Upper lobe of right lung (tissue), 1 donor: ENCODE measurements at regions not wholly inside any gene's neighbourhood (a gene's known extent, or its start where the extent isn't known, plus 50 kb on each side); places are given as distances from the start of the nearest gene placed in this dataset.
A peak's percentile ranks its signal among the peaks of the same experiment; 100 is the strongest.

ENCODE experiments used
- ATAC-seq: fragments of 200-7000 bp; cut with Tn5 transposase; one replicate; pipeline ENCODE4 v1.9.1; 2020; ENCODE audit warnings: mild to moderate bottlenecking, moderate library complexity
- DNase-seq: peaks from one replicate; pipeline ENCODE4 v3.0.0-alpha.2; 2020
- H3K27ac ChIP-seq: fragments of 200-600 bp; one replicate; pipeline ENCODE4 v1.8.0; 2022
- H3K27me3 ChIP-seq: fragments of 200-600 bp; one replicate; pipeline ENCODE4 v1.8.0; 2022; ENCODE audit warnings: mild to moderate bottlenecking
- H3K36me3 ChIP-seq: fragments of 200-600 bp; one replicate; pipeline ENCODE4 v1.8.0; 2022
- H3K4me1 ChIP-seq: fragments of 200-600 bp; one replicate; pipeline ENCODE4 v1.8.0; 2022
- H3K4me3 ChIP-seq: fragments of 200-600 bp; one replicate; pipeline ENCODE4 v1.8.0; 2022; ENCODE audit warnings: mild to moderate bottlenecking
- H3K9me3 ChIP-seq: fragments of 200-600 bp; one replicate; pipeline ENCODE4 v1.8.0; 2022
- intact Hi-C: fragments of 100-400 bp; cut with DNase I; formaldehyde crosslinking; loops from one replicate; pipeline ENCODE4 v1.11.0; 2022
- TF ChIP-seq, protein P1 (sequence below): fragments of 200-600 bp; IDR thresholded peaks from one replicate; pipeline ENCODE4 v1.8.0; 2022; ENCODE audit warnings: antibody characterized with exemption
- donor health status: DM: no; HTN: yes; CAD: no; lungs with severe emphysema.

DNA sequence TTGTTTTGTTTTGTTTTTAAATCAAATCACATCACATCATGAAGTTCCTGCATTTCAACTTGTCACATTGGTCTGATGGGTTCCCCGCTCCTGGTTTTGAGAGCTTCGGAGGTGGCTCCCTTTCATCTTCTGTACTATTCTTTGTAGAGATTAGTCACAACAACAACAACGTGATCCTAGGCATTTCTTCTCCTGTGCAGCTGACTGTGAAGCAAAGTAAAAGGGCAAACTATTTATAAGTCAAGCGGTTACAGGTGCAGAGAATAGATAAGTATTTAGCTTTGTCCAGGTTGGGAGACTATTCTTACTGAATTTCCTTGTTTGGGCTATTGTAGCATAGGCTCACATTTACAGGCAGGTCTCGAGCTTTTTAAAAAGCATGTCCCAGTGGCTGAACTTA, 197.7 kb upstream of the CDKN2B start:
- H3K4me1 ChIP-seq: peaks cover 4% of the 10 kb centered on the region
- H3K27ac ChIP-seq: no peak overlapping the region
- no peaks in the 10 kb centered on the region for H3K36me3 ChIP-seq
- TF ChIP-seq, protein P1, sequence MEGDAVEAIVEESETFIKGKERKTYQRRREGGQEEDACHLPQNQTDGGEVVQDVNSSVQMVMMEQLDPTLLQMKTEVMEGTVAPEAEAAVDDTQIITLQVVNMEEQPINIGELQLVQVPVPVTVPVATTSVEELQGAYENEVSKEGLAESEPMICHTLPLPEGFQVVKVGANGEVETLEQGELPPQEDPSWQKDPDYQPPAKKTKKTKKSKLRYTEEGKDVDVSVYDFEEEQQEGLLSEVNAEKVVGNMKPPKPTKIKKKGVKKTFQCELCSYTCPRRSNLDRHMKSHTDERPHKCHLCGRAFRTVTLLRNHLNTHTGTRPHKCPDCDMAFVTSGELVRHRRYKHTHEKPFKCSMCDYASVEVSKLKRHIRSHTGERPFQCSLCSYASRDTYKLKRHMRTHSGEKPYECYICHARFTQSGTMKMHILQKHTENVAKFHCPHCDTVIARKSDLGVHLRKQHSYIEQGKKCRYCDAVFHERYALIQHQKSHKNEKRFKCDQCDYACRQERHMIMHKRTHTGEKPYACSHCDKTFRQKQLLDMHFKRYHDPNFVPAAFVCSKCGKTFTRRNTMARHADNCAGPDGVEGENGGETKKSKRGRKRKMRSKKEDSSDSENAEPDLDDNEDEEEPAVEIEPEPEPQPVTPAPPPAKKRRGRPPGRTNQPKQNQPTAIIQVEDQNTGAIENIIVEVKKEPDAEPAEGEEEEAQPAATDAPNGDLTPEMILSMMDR: no peak
- ATAC-seq (no peak), DNase-seq (no peak)
- H3K4me3 ChIP-seq: no peak overlapping the region
- intact Hi-C loops: no loop called here
- H3K9me3 ChIP-seq: no peaks in the 10 kb centered on the region
- H3K27me3 ChIP-seq: no peaks in the 10 kb centered on the region

DNA sequence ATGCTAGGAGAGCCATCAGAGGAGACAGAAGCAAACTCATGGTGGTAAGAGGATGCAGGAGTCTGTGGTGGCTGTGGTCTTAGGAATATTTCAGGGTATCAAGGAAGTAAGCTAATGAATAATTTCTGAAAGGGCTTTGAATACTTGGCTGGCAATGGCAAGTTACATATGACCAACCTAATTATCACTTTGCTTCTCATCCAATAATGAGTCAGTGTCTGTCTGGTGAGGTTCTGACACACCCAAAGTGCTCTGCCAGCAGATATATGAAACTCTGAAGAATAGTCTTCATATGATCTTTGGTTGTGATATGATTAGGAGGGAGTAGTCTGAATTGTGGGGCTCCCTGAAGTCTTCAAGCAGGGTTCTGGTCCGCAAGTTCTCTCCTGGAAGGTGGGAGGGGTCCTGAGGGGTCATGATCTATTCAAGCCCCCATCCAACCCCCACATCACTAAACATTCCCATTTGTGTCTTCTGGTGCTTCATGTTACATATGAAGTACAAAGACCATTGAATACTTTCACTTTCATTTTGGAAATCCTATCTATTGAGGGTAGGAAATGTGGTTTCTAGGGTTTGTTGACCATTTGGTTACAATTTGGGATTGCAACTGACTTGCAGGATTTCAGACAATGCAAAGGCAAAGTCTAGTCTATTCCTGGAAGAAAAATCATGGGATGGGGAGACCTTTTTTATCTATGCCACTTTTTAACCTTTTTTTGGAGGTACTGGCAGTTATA, 199.9 kb upstream of the CDKN2B start:
- ATAC-seq (no peak), DNase-seq (no peak)
- TF ChIP-seq, protein P1: no peak
- peak overlapping the region; percentile 8 for H3K4me3 ChIP-seq
- no peaks in the 10 kb centered on the region for H3K36me3 ChIP-seq
- H3K9me3 ChIP-seq: no peaks in the 10 kb centered on the region
- peaks cover 9% of the 10 kb centered on the region for H3K4me1 ChIP-seq
- H3K27ac ChIP-seq: no peak overlapping the region
- H3K27me3 ChIP-seq: no peaks in the 10 kb centered on the region
- intact Hi-C loops: no loop called here

DNA sequence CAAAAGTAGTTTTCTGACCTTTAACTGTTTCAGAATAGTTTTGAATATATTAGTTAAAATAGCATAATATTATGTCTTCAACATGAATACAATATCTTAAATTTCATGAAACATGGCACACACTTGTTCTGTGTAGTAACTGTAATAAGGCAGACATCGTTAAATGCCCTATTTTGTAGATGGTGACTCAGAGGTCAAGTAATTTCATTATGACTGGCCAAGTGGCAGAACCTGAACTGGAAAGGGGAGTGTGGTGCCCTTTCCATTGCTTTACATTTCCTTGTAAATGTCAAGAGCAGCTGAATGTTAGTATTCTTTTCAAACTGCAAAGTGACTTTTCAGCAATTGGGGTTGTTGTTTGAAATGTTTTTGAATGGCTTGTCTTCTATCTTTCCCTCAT, 201.2 kb upstream of the CDKN2B start:
- no peaks in the 10 kb centered on the region for H3K36me3 ChIP-seq
- H3K27me3 ChIP-seq: no peaks in the 10 kb centered on the region
- DNase-seq: no peak
- intact Hi-C loops: no loop called here
- TF ChIP-seq, protein P1: no peak
- H3K4me1 ChIP-seq: peaks cover 9% of the 10 kb centered on the region
- H3K27ac ChIP-seq: no peak overlapping the region
- H3K4me3 ChIP-seq: no peak overlapping the region
- ATAC-seq: no peak
- no peaks in the 10 kb centered on the region for H3K9me3 ChIP-seq

DNA sequence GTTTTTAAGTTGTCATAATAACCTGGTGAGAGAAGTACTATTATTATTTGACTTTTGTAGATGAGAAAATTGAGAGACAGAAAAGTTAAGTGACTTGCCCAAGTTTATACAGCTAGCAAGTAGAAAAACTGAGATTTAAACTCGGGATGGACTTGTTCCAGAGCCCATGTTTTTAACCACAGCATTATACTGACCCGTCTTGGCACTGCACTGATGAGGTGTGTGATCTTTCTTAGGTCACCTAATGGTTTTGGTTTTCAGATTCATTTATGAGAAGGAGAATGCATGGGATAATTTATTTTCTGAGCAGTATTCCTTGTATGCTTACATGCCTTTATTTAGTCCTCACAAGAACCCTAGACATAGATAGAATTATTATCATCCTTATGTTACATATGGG, 201.8 kb upstream of the CDKN2B start:
- H3K36me3 ChIP-seq: no peaks in the 10 kb centered on the region
- no peaks in the 10 kb centered on the region for H3K27me3 ChIP-seq
- intact Hi-C loops: no loop called here
- no peak overlapping the region for H3K4me3 ChIP-seq
- H3K9me3 ChIP-seq: no peaks in the 10 kb centered on the region
- DNase-seq (no peak), ATAC-seq (no peak)
- H3K4me1 ChIP-seq: peaks cover 9% of the 10 kb centered on the region
- TF ChIP-seq, protein P1: no peak
- H3K27ac ChIP-seq: no peak overlapping the region

DNA sequence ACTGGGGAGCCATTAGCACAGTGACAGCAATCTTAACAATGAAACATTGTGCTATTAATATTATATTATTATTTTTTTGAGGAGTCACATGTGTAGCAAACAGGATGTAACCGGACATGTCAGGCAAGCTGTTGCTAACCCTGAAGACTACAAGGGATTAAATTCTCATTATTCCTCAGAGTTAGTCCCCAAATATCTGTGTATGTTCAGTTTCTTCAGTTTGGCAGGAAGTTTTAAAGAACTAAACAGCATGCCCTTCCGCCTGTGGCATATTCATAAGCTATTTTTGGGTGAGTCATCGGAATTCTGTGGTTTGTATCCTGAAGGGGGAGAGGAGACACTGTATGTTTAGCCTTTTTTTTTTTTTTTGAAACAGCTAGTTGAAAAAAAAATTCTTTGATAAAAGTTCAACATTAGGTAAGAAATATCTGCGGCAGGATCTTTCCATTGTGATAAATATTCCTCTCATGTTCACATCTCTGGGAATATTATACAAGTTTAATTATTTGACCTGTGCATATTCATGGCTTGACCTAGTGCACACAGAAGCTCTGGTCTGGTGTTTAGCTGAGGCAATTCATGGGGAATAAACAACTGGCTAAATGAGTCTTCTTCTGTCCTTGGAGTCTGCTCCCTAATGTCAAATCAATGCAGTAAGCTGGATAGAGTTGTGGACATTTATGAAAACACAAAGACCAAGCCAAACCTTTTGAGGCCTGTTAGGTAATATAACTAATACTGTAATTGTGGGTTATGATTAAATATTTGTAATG, 202.7 kb upstream of the CDKN2B start:
- no peak overlapping the region for H3K4me3 ChIP-seq
- H3K4me1 ChIP-seq: peaks cover 9% of the 10 kb centered on the region
- ATAC-seq (peak; percentile 46), DNase-seq (no peak)
- H3K9me3 ChIP-seq: no peaks in the 10 kb centered on the region
- H3K27ac ChIP-seq: no peak overlapping the region
- TF ChIP-seq, protein P1: no peak
- intact Hi-C loops: no loop called here
- no peaks in the 10 kb centered on the region for H3K36me3 ChIP-seq
- no peaks in the 10 kb centered on the region for H3K27me3 ChIP-seq
